ENCODE measurements at regions not wholly inside any gene's neighbourhood (a gene's known extent, or its start where the extent isn't known, plus 50 kb on each side); places are given as distances from the start of the nearest gene placed in this dataset.

DNA sequence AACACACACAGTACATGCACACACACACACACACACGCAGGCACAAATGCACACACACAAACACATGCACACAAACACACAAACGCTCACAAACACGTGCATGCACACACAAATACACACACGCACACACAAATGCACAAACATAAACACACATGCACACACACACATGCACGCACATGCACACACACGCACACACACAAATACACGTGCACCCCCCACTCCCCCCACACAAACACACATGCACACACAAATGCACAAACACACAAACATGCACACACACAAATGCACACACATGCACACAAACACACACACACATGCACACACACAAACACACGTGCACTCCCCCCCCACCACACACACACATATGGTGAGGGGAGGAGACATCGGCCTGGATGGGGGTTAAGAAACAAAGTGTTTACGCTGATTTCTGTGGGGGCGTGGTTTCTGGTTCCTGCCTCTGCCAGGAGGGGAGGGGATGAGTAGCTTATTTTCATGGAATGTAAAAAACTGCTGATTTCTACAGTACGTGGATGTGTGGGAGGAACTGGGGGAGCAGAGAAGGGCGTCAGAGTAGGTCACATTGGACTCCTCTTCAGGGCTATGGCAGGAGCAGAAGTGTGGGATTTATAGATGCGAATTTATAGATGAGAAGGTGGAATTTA is 607.2 kb downstream of the QKI start:
- no peak for TF ChIP-seq ARNTL (CRISPR knock-in tag; IDR thresholded peaks at IDR 0.05; ENCODE audit: borderline replicate concordance, low read depth)
- no peak for TF ChIP-seq ZFP30 (CRISPR knock-in tag; IDR thresholded peaks at IDR 0.05)
- TF ChIP-seq ESRRG (CRISPR knock-in tag; IDR thresholded peaks at IDR 0.05) = no peak
- TF ChIP-seq, protein P1, sequence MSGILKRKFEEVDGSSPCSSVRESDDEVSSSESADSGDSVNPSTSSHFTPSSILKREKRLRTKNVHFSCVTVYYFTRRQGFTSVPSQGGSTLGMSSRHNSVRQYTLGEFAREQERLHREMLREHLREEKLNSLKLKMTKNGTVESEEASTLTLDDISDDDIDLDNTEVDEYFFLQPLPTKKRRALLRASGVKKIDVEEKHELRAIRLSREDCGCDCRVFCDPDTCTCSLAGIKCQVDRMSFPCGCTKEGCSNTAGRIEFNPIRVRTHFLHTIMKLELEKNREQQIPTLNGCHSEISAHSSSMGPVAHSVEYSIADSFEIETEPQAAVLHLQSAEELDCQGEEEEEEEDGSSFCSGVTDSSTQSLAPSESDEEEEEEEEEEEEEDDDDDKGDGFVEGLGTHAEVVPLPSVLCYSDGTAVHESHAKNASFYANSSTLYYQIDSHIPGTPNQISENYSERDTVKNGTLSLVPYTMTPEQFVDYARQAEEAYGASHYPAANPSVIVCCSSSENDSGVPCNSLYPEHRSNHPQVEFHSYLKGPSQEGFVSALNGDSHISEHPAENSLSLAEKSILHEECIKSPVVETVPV (CRISPR knock-in tag; IDR thresholded peaks at IDR 0.05) = no peak
- TF ChIP-seq, protein P2, sequence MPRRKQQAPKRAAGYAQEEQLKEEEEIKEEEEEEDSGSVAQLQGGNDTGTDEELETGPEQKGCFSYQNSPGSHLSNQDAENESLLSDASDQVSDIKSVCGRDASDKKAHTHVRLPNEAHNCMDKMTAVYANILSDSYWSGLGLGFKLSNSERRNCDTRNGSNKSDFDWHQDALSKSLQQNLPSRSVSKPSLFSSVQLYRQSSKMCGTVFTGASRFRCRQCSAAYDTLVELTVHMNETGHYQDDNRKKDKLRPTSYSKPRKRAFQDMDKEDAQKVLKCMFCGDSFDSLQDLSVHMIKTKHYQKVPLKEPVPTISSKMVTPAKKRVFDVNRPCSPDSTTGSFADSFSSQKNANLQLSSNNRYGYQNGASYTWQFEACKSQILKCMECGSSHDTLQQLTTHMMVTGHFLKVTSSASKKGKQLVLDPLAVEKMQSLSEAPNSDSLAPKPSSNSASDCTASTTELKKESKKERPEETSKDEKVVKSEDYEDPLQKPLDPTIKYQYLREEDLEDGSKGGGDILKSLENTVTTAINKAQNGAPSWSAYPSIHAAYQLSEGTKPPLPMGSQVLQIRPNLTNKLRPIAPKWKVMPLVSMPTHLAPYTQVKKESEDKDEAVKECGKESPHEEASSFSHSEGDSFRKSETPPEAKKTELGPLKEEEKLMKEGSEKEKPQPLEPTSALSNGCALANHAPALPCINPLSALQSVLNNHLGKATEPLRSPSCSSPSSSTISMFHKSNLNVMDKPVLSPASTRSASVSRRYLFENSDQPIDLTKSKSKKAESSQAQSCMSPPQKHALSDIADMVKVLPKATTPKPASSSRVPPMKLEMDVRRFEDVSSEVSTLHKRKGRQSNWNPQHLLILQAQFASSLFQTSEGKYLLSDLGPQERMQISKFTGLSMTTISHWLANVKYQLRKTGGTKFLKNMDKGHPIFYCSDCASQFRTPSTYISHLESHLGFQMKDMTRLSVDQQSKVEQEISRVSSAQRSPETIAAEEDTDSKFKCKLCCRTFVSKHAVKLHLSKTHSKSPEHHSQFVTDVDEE (CRISPR knock-in tag; IDR thresholded peaks at IDR 0.05) = no peak
- TF ChIP-seq ZNF565 (CRISPR knock-in tag; conservative IDR thresholded peaks at IDR 0.05; ENCODE audit: low read depth) = no peak
- no peak for TF ChIP-seq ISL1 (CRISPR knock-in tag; IDR thresholded peaks at IDR 0.05)
- no peak for TF ChIP-seq TCF4 (CRISPR knock-in tag; IDR thresholded peaks at IDR 0.05; ENCODE audit: borderline replicate concordance)
- TF ChIP-seq, protein P3, sequence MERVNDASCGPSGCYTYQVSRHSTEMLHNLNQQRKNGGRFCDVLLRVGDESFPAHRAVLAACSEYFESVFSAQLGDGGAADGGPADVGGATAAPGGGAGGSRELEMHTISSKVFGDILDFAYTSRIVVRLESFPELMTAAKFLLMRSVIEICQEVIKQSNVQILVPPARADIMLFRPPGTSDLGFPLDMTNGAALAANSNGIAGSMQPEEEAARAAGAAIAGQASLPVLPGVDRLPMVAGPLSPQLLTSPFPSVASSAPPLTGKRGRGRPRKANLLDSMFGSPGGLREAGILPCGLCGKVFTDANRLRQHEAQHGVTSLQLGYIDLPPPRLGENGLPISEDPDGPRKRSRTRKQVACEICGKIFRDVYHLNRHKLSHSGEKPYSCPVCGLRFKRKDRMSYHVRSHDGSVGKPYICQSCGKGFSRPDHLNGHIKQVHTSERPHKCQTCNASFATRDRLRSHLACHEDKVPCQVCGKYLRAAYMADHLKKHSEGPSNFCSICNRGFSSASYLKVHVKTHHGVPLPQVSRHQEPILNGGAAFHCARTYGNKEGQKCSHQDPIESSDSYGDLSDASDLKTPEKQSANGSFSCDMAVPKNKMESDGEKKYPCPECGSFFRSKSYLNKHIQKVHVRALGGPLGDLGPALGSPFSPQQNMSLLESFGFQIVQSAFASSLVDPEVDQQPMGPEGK (CRISPR knock-in tag; IDR thresholded peaks at IDR 0.05; ENCODE audit: borderline replicate concordance) = no peak
- TF ChIP-seq, protein P4, sequence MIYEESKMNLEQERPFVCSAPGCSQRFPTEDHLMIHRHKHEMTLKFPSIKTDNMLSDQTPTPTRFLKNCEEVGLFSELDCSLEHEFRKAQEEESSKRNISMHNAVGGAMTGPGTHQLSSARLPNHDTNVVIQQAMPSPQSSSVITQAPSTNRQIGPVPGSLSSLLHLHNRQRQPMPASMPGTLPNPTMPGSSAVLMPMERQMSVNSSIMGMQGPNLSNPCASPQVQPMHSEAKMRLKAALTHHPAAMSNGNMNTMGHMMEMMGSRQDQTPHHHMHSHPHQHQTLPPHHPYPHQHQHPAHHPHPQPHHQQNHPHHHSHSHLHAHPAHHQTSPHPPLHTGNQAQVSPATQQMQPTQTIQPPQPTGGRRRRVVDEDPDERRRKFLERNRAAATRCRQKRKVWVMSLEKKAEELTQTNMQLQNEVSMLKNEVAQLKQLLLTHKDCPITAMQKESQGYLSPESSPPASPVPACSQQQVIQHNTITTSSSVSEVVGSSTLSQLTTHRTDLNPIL (CRISPR knock-in tag; IDR thresholded peaks at IDR 0.05; ENCODE audit: low read depth) = no peak

Data from SK-N-SH treated with all-trans-retinoic acid at 6 μM for 48 hours (cell line).